CD14-positive monocyte (primary cell): ENCODE measurements at regions not wholly inside any gene's neighbourhood (a gene's known extent, or its start where the extent isn't known, plus 50 kb on each side); places are given as distances from the start of the nearest gene placed in this dataset.

ENCODE experiments used
- DNase-seq, 3 donors: peaks; one replicate each; pipeline ENCODE4 v3.0.0-alpha.2; 2011 to 2022
- H2AFZ ChIP-seq: 2 replicates; pipeline ENCODE4 v1.6.0; 2012; ENCODE audit warnings: mild to moderate bottlenecking, low read depth, low read length, inconsistent platforms; ENCODE audit not compliant: insufficient read depth, poor library complexity, severe bottlenecking
- H3K27ac ChIP-seq, 2 donors: 1 replicate in 1 of 2; 2 replicates in 1 of 2; pipeline ENCODE4 v1.5.1; 2012 to 2013; ENCODE audit warnings: low read length in 2 of 2, control low read depth in 1 of 2, inconsistent platforms in 1 of 2, low read depth in 1 of 2, mild to moderate bottlenecking in 1 of 2
- H3K27me3 ChIP-seq, 2 donors: one replicate each; pipeline versions ENCODE4 v1.6.0 to v1.6.1; 2011 to 2013; ENCODE audit warnings: low read length in 2 of 2; ENCODE audit not compliant: control insufficient read depth in 2 of 2, insufficient read depth in 2 of 2
- H3K36me3 ChIP-seq, 2 donors: replicated peaks in 1 of 2; 1 replicate in 1 of 2; 2 replicates in 1 of 2; pipeline versions ENCODE4 v1.5.1 to v1.6.1; 2012 to 2013; ENCODE audit warnings: low read length in 2 of 2, control low read depth in 1 of 2, inconsistent platforms in 1 of 2, mild to moderate bottlenecking in 1 of 2; ENCODE audit not compliant: insufficient read depth in 2 of 2, control insufficient read depth in 1 of 2
- H3K4me1 ChIP-seq, 2 donors: 1 replicate in 1 of 2; 2 replicates in 1 of 2; pipeline versions ENCODE4 v1.5.1 to v1.6.1; 2012 to 2013; ENCODE audit warnings: low read length in 2 of 2, control low read depth in 1 of 2, inconsistent platforms in 1 of 2, mild to moderate bottlenecking in 1 of 2, moderate library complexity in 1 of 2; ENCODE audit not compliant: insufficient read depth in 2 of 2, control insufficient read depth in 1 of 2
- H3K4me2 ChIP-seq: replicated peaks from 2 replicates; pipeline ENCODE3; 2012; ENCODE audit warnings: low read length, moderate library complexity, mild to moderate bottlenecking; ENCODE audit not compliant: poor library complexity, severe bottlenecking; ENCODE audit errors: extremely low read depth
- H3K4me3 ChIP-seq, 3 experiments: fragments of 200-600 bp in 1 of 3; sonication (generic) in 1 of 3; replicated peaks in 1 of 3; 1 replicate in 2 of 3; 2 replicates in 1 of 3; pipeline ENCODE4 v1.5.1; 2011 to 2013; ENCODE audit warnings: low read length in 3 of 3, mild to moderate bottlenecking in 3 of 3, control low read depth in 2 of 3, low read depth in 2 of 3, inconsistent platforms in 1 of 3, moderate library complexity in 1 of 3
- H3K79me2 ChIP-seq: 2 replicates; pipeline ENCODE4 v1.6.0; 2012; ENCODE audit warnings: mild to moderate bottlenecking, control low read depth, inconsistent platforms, low read length, moderate library complexity; ENCODE audit not compliant: insufficient read depth
- H3K9ac ChIP-seq: 2 replicates; pipeline ENCODE4 v1.6.0; 2017; ENCODE audit warnings: low read length, mild to moderate bottlenecking; ENCODE audit not compliant: insufficient read depth, poor library complexity, severe bottlenecking
- H3K9me3 ChIP-seq, 2 donors: replicated peaks in 1 of 2; 1 replicate in 1 of 2; 2 replicates in 1 of 2; pipeline versions ENCODE4 v1.5.1 to v1.6.1; 2012 to 2013; ENCODE audit warnings: low read length in 2 of 2, control low read depth in 1 of 2; ENCODE audit not compliant: control insufficient read depth in 1 of 2, insufficient read depth in 1 of 2
- H4K20me1 ChIP-seq: 2 replicates; pipeline ENCODE4 v1.6.0; 2012; ENCODE audit warnings: mild to moderate bottlenecking, low read length, control low read depth, moderate library complexity; ENCODE audit not compliant: insufficient read depth
- H3K27ac Mint-ChIP-seq, 7 donors: one replicate each; pipeline ENCODE4 v1.8.0; 2020; ENCODE audit warnings: mild to moderate bottlenecking in 7 of 7, mixed read lengths in 7 of 7, moderate library complexity in 6 of 7, inconsistent platforms in 2 of 7
- H3K27me3 Mint-ChIP-seq, 3 donors: one replicate each; pipeline ENCODE4 v1.8.0; 2021 to 2022; ENCODE audit warnings: low read depth in 3 of 3, mild to moderate bottlenecking in 3 of 3, mixed read lengths in 3 of 3, moderate library complexity in 3 of 3, inconsistent platforms in 1 of 3
- H3K36me3 Mint-ChIP-seq, 2 donors: one replicate each; pipeline ENCODE4 v1.8.0; 2020; ENCODE audit warnings: mixed read lengths in 2 of 2, inconsistent platforms in 1 of 2, mild to moderate bottlenecking in 1 of 2
- H3K4me1 Mint-ChIP-seq: one replicate; pipeline ENCODE4 v1.8.0; 2020; ENCODE audit warnings: mild to moderate bottlenecking, mixed read lengths
- H3K4me3 Mint-ChIP-seq, 2 donors: one replicate each; pipeline ENCODE4 v1.8.0; 2020; ENCODE audit warnings: mild to moderate bottlenecking in 2 of 2, mixed read lengths in 2 of 2, moderate library complexity in 1 of 2
- H3K9me3 Mint-ChIP-seq, 7 donors: one replicate each; pipeline ENCODE4 v1.8.0; 2020 to 2022; ENCODE audit warnings: mixed read lengths in 7 of 7, mild to moderate bottlenecking in 6 of 7, moderate library complexity in 6 of 7, inconsistent platforms in 2 of 7
- CTCF ChIP-seq: fragments of 200-600 bp; IDR thresholded peaks from one replicate; pipeline ENCODE4 v1.8.0; 2022; ENCODE audit warnings: antibody characterized with exemption, mild to moderate bottlenecking
- WGBS: methylation state at CpG from one replicate; pipeline ENCODE4 v1.1.5; 2013; ENCODE audit warnings: missing lambda C conversion rate; ENCODE audit not compliant: insufficient coverage; 5-methylcytosine and 5-hydroxymethylcytosine counted together
- intact Hi-C, 2 donors: fragments of 100-400 bp; cut with micrococcal nuclease; formaldehyde crosslinking; loops; one replicate each; pipeline versions ENCODE4 v1.15.0 to v1.15.1; 2023

GRCh38 chr1:4086921-4087320 lies 186.8 kb upstream of the C1orf174 start:
- H3K9ac ChIP-seq, result no peak overlapping the region
- H3K9me3 ChIP-seq, result peaks cover 16 to 47% of the 10 kb centered on the region in 2 donors
- no peak overlapping the region for H3K4me3 Mint-ChIP-seq
- H3K4me1 ChIP-seq, result no peaks in the 10 kb centered on the region
- TF ChIP-seq CTCF, result no peak
- H2AFZ ChIP-seq, result no peak overlapping the region
- no peaks in the 10 kb centered on the region for H3K79me2 ChIP-seq
- no peaks in the 10 kb centered on the region for H3K27me3 Mint-ChIP-seq
- no peak overlapping the region for H3K27ac Mint-ChIP-seq
- H3K27me3 ChIP-seq, result no peaks in the 10 kb centered on the region
- H3K9me3 Mint-ChIP-seq, result peaks cover 20 to 40% (median 31%) of the 10 kb centered on the region in 7 donors
- H3K36me3 Mint-ChIP-seq, result no peaks in the 10 kb centered on the region
- WGBS, result 80% methylated on average over 2 of the region's 4 CpGs
- no peak overlapping the region for H3K4me3 ChIP-seq
- intact Hi-C loops, result loop anchor here in 1 of 2 donors (10.0 kb wide), 1 partner anchor 62 kb away; no protein-coding TSS in a partner anchor
- no peaks in the 10 kb centered on the region for H3K36me3 ChIP-seq
- no peaks in the 10 kb centered on the region for H3K4me1 Mint-ChIP-seq
- no peak overlapping the region for H3K4me2 ChIP-seq
- H3K27ac ChIP-seq, result no peak overlapping the region
- H4K20me1 ChIP-seq, result no peaks in the 10 kb centered on the region
- no peak for DNase-seq

DNA sequence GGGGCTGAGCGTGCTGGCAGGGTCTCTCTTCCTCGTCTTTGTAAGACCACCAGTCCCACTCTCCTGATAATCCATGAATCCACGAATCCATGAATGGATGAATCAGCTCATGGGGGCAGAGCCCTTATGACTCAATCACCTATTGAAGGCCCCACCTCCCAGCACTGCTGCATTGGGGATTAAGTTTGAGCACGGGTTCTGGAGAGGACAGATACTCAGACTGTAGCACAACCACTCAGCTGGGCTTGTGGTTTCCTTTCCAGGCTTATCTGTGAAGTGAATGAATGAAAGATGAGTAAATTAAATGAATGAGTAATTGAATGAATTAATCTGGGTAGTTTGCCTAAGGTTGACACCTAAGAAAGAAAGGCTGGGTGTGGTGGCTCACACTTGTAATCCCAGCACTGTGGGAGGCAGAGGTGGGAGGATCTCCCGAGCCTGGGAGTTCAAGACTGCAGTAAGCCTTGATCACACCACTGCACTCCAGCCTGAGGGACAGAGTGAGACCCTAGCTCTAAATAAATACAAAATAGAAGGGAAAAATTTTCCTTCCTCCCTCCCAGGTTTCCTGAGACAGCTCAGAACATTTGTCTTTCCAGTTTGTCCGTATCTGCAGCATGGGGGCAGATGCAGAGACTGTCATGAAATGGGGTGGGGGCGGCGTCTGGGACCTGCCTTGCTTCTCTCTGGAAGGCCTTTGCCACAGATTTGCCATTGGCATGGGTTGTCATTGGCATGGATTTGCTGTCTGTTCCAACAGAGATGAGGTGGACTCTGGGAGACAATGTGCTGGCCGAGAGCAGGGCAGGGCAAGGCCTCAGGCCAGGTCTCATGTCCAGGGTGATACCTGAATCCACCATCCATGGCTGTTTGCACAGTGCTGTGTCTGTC lies 187.7 kb upstream of the C1orf174 start:
- Mint-ChIP-seq H3K4me1 (no peaks in the 10 kb centered on the region), H3K36me3 (no peaks in the 10 kb centered on the region), H3K4me3 (no peak overlapping the region), H3K27ac (no peak overlapping the region), H3K27me3 (no peaks in the 10 kb centered on the region), H3K9me3 (peaks cover 20 to 41% (median 36%) of the 10 kb centered on the region in 7 donors)
- no peaks in the 10 kb centered on the region for H3K79me2 ChIP-seq
- no peaks in the 10 kb centered on the region for H3K36me3 ChIP-seq
- no peak overlapping the region for H3K4me3 ChIP-seq
- no peak overlapping the region for H3K9ac ChIP-seq
- no peaks in the 10 kb centered on the region for H3K27me3 ChIP-seq
- no peak overlapping the region for H2AFZ ChIP-seq
- H3K4me1 ChIP-seq, result no peaks in the 10 kb centered on the region
- no peak for DNase-seq
- TF ChIP-seq CTCF, result no peak
- intact Hi-C loops, result loop anchor here in 1 of 2 donors (10.0 kb wide), 1 partner anchor 63 kb away; no protein-coding TSS in a partner anchor
- no peaks in the 10 kb centered on the region for H4K20me1 ChIP-seq
- H3K27ac ChIP-seq, result no peak overlapping the region
- peaks cover 18 to 53% of the 10 kb centered on the region in 2 donors for H3K9me3 ChIP-seq
- H3K4me2 ChIP-seq, result no peak overlapping the region
- WGBS, result 94% methylated on average over 4 of the region's 9 CpGs
